GM23338 (cell line): ENCODE measurements at regions not wholly inside any gene's neighbourhood (a gene's known extent, or its start where the extent isn't known, plus 50 kb on each side); places are given as distances from the start of the nearest gene placed in this dataset.
"Not testable (repeated sequence)": the region's sequence is repeated elsewhere in the genome, so short reads cannot be mapped to it uniquely, and the experiment has no call there.

Source experiments
- ATAC-seq: fragments of 200-7000 bp; cut with Tn5 transposase; 3 replicates; pipeline ENCODE4 v1.9.1; 2020
- DNase-seq: peaks from one replicate; pipeline ENCODE4 v3.0.0-alpha.2; 2015; ENCODE audit warnings: low spot score
- H2AFZ ChIP-seq: fragments of 200-600 bp; sonication (generic); 2 replicates; pipeline ENCODE4 v1.8.0; 2016; ENCODE audit warnings: antibody characterized with exemption, mild to moderate bottlenecking, moderate library complexity
- H3F3A ChIP-seq: fragments of 200-600 bp; sonication (generic); replicated peaks from 2 replicates; pipeline ENCODE4 v1.8.0; 2017; ENCODE audit warnings: antibody characterized with exemption, mixed run types, low read depth
- H3K27ac ChIP-seq: fragments of 200-600 bp; sonication (generic); 2 replicates; pipeline ENCODE4 v1.6.1; 2016; ENCODE audit warnings: low read depth
- H3K27me3 ChIP-seq: fragments of 200-600 bp; sonication (generic); 2 replicates; pipeline ENCODE4 v1.8.0; 2016; ENCODE audit warnings: mild to moderate bottlenecking, mixed run types, moderate library complexity; ENCODE audit not compliant: insufficient read depth
- H3K36me3 ChIP-seq: fragments of 200-600 bp; sonication (generic); 2 replicates; pipeline ENCODE4 v1.8.0; 2016; ENCODE audit warnings: mild to moderate bottlenecking; ENCODE audit not compliant: insufficient read depth
- H3K4me1 ChIP-seq: fragments of 200-600 bp; sonication (generic); 2 replicates; pipeline ENCODE4 v1.8.0; 2016; ENCODE audit warnings: mild to moderate bottlenecking, moderate library complexity; ENCODE audit not compliant: insufficient read depth
- H3K4me2 ChIP-seq: fragments of 200-600 bp; sonication (generic); 2 replicates; pipeline ENCODE4 v1.7.1; 2017; ENCODE audit warnings: mixed run types
- H3K4me3 ChIP-seq: fragments of 200-600 bp; sonication (generic); 2 replicates; pipeline ENCODE4 v1.6.1; 2016; ENCODE audit warnings: mixed run types
- H3K79me2 ChIP-seq: fragments of 200-600 bp; sonication (generic); replicated peaks from 2 replicates; pipeline ENCODE4 v1.8.0; 2017; ENCODE audit warnings: mild to moderate bottlenecking; ENCODE audit not compliant: insufficient read depth
- H3K9me2 ChIP-seq: fragments of 200-600 bp; sonication (generic); 2 replicates; pipeline ENCODE4 v1.8.0; 2017; ENCODE audit not compliant: insufficient read depth
- H4K20me1 ChIP-seq: fragments of 200-600 bp; sonication (generic); replicated peaks from 2 replicates; pipeline ENCODE4 v1.8.0; 2017; ENCODE audit warnings: mild to moderate bottlenecking; ENCODE audit not compliant: insufficient read depth
- H3K27ac Mint-ChIP-seq: 2 replicates; pipeline ENCODE4 v1.8.0; 2020; ENCODE audit warnings: inconsistent platforms, mild to moderate bottlenecking, moderate library complexity, mixed read lengths
- H3K27me3 Mint-ChIP-seq: 3 replicates; pipeline ENCODE4 v1.8.0; 2022; ENCODE audit warnings: low read depth, mild to moderate bottlenecking, moderate library complexity, mixed read lengths, inconsistent platforms; ENCODE audit not compliant: insufficient read depth, poor library complexity
- H3K36me3 Mint-ChIP-seq: 3 replicates; pipeline ENCODE4 v1.8.0; 2021; ENCODE audit warnings: low read depth, mild to moderate bottlenecking, inconsistent platforms, moderate library complexity, mixed read lengths
- H3K4me1 Mint-ChIP-seq: 3 replicates; pipeline ENCODE4 v1.8.0; 2020; ENCODE audit warnings: mild to moderate bottlenecking, inconsistent platforms, mixed read lengths
- H3K4me3 Mint-ChIP-seq: 3 replicates; pipeline ENCODE4 v1.8.0; 2021; ENCODE audit warnings: moderate library complexity, mild to moderate bottlenecking, inconsistent platforms, mixed read lengths
- H3K9me3 Mint-ChIP-seq: 3 replicates; pipeline ENCODE4 v1.8.0; 2020; ENCODE audit warnings: moderate library complexity, mild to moderate bottlenecking, inconsistent platforms, mixed read lengths
- CREB1 ChIP-seq: fragments of 250-450 bp; sonication (Bioruptor Pico); IDR thresholded peaks from 2 replicates; pipeline ENCODE4 v1.5.0; 2020; ENCODE audit warnings: low read depth, mild to moderate bottlenecking, moderate library complexity
- EZH2 ChIP-seq: fragments of 200-600 bp; sonication (generic); IDR thresholded peaks from one replicate; pipeline ENCODE4 v1.8.0; 2017; ENCODE audit warnings: antibody characterized with exemption, mild to moderate bottlenecking, low read depth; ENCODE audit not compliant: unreplicated experiment
- ZNF114 ChIP-seq: fragments of 250-450 bp; sonication (Bioruptor Pico); IDR thresholded peaks from 2 replicates; pipeline ENCODE4 v1.5.0; 2020; ENCODE audit warnings: mild to moderate bottlenecking, moderate library complexity
- TF ChIP-seq, protein P1 (sequence below): fragments of 250-450 bp; sonication (Bioruptor Pico); IDR thresholded peaks from 2 replicates; pipeline ENCODE4 v1.5.0; 2020; ENCODE audit warnings: mild to moderate bottlenecking, moderate library complexity
- TF ChIP-seq, protein P2 (sequence below), 2 experiments: fragments of 200-600 bp in 1 of 2; sonication (generic) in 1 of 2; conservative IDR thresholded peaks; 2 replicates each; pipeline versions ENCODE4 v1.5.1 to v1.6.1; 2016 to 2017; ENCODE audit warnings: antibody characterized with exemption in 2 of 2, low read depth in 2 of 2, mild to moderate bottlenecking in 2 of 2, moderate library complexity in 1 of 2

DNA sequence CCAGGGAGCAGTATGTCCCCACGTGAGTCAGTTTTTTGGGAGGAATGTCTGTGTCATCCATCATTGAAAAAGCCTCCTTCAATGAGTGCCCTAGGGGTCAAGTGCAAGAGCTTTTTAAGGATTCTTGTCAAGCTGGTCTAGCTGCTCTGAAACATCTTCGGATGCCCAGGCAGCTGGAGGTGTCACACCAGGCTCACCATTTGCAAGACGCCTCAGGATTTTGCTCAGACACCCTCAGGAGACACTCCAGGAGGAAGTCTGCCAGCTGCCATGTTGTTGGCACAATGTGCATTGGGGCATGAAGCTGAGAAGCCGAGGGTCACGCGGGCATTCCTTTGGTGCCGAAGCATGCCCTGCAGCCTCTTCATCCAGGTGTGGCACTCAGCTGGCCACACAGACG is 111.1 kb upstream of the S1PR3 start (continued):
- TF ChIP-seq, protein P1, sequence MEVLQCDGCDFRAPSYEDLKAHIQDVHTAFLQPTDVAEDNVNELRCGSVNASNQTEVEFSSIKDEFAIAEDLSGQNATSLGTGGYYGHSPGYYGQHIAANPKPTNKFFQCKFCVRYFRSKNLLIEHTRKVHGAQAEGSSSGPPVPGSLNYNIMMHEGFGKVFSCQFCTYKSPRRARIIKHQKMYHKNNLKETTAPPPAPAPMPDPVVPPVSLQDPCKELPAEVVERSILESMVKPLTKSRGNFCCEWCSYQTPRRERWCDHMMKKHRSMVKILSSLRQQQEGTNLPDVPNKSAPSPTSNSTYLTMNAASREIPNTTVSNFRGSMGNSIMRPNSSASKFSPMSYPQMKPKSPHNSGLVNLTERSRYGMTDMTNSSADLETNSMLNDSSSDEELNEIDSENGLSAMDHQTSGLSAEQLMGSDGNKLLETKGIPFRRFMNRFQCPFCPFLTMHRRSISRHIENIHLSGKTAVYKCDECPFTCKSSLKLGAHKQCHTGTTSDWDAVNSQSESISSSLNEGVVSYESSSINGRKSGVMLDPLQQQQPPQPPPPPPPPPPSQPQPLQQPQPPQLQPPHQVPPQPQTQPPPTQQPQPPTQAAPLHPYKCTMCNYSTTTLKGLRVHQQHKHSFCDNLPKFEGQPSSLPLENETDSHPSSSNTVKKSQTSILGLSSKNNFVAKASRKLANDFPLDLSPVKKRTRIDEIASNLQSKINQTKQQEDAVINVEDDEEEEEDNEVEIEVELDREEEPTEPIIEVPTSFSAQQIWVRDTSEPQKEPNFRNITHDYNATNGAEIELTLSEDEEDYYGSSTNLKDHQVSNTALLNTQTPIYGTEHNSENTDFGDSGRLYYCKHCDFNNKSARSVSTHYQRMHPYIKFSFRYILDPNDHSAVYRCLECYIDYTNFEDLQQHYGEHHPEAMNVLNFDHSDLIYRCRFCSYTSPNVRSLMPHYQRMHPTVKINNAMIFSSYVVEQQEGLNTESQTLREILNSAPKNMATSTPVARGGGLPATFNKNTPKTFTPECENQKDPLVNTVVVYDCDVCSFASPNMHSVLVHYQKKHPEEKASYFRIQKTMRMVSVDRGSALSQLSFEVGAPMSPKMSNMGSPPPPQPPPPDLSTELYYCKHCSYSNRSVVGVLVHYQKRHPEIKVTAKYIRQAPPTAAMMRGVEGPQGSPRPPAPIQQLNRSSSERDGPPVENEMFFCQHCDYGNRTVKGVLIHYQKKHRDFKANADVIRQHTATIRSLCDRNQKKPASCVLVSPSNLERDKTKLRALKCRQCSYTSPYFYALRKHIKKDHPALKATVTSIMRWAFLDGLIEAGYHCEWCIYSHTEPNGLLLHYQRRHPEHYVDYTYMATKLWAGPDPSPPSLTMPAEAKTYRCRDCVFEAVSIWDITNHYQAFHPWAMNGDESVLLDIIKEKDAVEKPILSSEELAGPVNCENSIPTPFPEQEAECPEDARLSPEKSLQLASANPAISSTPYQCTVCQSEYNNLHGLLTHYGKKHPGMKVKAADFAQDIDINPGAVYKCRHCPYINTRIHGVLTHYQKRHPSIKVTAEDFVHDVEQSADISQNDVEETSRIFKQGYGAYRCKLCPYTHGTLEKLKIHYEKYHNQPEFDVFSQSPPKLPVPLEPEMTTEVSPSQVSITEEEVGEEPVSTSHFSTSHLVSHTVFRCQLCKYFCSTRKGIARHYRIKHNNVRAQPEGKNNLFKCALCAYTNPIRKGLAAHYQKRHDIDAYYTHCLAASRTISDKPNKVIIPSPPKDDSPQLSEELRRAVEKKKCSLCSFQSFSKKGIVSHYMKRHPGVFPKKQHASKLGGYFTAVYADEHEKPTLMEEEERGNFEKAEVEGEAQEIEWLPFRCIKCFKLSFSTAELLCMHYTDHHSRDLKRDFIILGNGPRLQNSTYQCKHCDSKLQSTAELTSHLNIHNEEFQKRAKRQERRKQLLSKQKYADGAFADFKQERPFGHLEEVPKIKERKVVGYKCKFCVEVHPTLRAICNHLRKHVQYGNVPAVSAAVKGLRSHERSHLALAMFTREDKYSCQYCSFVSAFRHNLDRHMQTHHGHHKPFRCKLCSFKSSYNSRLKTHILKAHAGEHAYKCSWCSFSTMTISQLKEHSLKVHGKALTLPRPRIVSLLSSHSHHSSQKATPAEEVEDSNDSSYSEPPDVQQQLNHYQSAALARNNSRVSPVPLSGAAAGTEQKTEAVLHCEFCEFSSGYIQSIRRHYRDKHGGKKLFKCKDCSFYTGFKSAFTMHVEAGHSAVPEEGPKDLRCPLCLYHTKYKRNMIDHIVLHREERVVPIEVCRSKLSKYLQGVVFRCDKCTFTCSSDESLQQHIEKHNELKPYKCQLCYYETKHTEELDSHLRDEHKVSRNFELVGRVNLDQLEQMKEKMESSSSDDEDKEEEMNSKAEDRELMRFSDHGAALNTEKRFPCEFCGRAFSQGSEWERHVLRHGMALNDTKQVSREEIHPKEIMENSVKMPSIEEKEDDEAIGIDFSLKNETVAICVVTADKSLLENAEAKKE: no peak
- no peak for TF ChIP-seq CREB1 (CRISPR knock-in tag)
- TF ChIP-seq ZNF114 (CRISPR knock-in tag): no peak
- no peak for TF ChIP-seq EZH2

DNA sequence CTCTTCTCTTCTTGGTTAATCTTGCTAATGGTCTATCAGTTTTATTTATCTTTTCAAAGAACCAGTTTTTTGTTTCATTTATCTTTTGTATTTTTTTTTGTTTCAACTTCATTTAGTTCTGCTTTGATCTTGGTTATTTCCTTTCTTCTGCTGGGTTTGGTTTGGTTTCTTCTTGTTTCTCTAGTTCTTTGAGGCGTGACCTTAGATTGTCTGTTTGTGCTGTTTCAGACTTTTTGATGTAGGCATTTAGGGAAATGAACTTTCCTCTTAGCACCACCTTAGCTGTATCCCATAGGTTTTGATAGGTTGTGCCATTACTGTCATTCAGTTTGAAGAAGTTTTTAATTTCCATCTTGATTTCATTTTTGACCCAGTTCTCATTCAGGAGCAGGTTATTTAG is 107.0 kb upstream of the S1PR3 start:
- H2AFZ ChIP-seq, H3K36me3 ChIP-seq, H3F3A ChIP-seq, H3K4me3 ChIP-seq, H3K4me2 ChIP-seq, H3K4me1 Mint-ChIP-seq, DNase-seq, H3K9me3 Mint-ChIP-seq, H3K27me3 ChIP-seq, H3K79me2 ChIP-seq, H3K27me3 Mint-ChIP-seq, H3K9me2 ChIP-seq, H3K36me3 Mint-ChIP-seq, H3K27ac Mint-ChIP-seq, H3K4me3 Mint-ChIP-seq, H3K4me1 ChIP-seq, H4K20me1 ChIP-seq, ATAC-seq, H3K27ac ChIP-seq: not testable (repeated sequence)

- TF ChIP-seq, protein P2, sequence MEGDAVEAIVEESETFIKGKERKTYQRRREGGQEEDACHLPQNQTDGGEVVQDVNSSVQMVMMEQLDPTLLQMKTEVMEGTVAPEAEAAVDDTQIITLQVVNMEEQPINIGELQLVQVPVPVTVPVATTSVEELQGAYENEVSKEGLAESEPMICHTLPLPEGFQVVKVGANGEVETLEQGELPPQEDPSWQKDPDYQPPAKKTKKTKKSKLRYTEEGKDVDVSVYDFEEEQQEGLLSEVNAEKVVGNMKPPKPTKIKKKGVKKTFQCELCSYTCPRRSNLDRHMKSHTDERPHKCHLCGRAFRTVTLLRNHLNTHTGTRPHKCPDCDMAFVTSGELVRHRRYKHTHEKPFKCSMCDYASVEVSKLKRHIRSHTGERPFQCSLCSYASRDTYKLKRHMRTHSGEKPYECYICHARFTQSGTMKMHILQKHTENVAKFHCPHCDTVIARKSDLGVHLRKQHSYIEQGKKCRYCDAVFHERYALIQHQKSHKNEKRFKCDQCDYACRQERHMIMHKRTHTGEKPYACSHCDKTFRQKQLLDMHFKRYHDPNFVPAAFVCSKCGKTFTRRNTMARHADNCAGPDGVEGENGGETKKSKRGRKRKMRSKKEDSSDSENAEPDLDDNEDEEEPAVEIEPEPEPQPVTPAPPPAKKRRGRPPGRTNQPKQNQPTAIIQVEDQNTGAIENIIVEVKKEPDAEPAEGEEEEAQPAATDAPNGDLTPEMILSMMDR (conservative IDR thresholded peaks at IDR 0.05; ENCODE audit: low read depth in 2 of 2): peak in 1 of 2 experiments; percentile 24; a peak in 1 of 4 replicates
- H3K27me3 Mint-ChIP-seq, H3K36me3 ChIP-seq, H3K9me3 Mint-ChIP-seq, ATAC-seq, H3K4me3 ChIP-seq, H2AFZ ChIP-seq, H3K27ac Mint-ChIP-seq, H3K4me2 ChIP-seq, H3F3A ChIP-seq, H3K9me2 ChIP-seq, H4K20me1 ChIP-seq, H3K27me3 ChIP-seq, H3K4me1 ChIP-seq, DNase-seq, H3K36me3 Mint-ChIP-seq, H3K4me1 Mint-ChIP-seq, H3K4me3 Mint-ChIP-seq, H3K27ac ChIP-seq, H3K79me2 ChIP-seq: not testable (repeated sequence)
Observed at GRCh38 chr9:88886762-88887161, 104.5 kb upstream of the S1PR3 start.
